ENCODE measurements at regions not wholly inside any gene's neighbourhood (a gene's known extent, or its start where the extent isn't known, plus 50 kb on each side); places are given as distances from the start of the nearest gene placed in this dataset.

DNA sequence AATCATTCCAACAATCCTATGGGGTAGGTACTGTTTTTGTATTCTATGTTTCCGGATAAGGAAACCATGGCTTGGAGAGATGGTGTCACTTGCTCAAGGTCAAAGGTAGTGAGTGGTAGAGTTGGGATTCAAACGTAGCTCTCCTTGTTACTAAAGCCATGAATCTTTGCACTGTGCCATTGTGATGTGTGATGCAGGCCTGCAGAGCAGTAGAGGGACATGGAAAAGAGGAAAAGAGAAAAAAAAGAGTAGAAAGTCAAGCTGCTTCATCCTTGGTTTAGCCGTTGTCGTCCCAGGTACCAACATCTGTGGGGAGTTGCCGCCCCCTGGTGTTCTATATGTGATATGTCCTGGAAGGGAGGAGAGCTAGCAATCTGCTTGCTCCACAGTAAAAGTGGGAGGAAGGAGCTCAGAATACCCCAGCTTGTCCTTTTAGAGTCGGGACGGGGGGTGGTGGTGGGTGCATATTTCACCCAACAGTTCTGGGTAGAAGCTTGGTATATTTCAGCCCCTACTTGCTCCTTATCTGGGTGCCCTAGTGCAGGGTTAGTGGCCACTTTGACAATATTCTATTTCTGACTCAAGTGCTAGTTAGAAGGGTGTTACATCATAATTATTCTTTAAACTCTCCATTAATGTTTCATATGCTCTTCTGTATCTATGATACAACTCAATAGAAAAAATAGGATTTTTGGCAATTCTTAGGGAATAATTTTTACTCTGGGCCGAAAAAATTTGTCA is 98.4 kb downstream of the EBNA1BP2 start:
- peaks cover 9% of the 10 kb centered on the region for H3K4me1 ChIP-seq (ENCODE audit: insufficient read depth, low read length)
- H3K9me3 ChIP-seq (ENCODE audit: low read length) = no peaks in the 10 kb centered on the region
- H3K36me3 ChIP-seq (ENCODE audit: insufficient read depth, low read length) = no peaks in the 10 kb centered on the region
- H2AFZ ChIP-seq (ENCODE audit: low read depth, low read length) = no peak overlapping the region
- H3K27me3 ChIP-seq (ENCODE audit: insufficient read depth, low read length) = no peaks in the 10 kb centered on the region
- no peak overlapping the region for H3K4me3 ChIP-seq (ENCODE audit: low read length)

DNA sequence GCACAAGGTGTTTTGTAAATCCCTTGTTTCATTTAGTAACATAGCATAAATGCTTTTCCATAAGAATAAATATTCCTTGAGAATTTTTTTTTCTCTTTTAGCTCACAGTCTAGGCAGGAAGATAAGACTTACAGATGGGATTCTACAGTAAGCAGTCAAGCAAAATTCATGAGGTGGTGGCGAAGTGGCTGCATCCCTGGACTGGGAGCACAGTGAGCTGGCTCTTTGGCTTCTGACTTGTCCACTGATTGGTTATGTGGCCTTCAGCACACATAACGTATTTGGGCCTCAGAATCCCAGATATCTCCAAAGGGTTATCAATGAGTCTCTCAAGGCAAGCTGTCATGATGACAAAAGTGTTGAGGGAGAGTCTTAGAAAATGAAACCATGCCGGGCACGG is 99.8 kb downstream of the EBNA1BP2 start:
- no peaks in the 10 kb centered on the region for H3K27me3 ChIP-seq (ENCODE audit: insufficient read depth, low read length)
- no peak overlapping the region for H2AFZ ChIP-seq (ENCODE audit: low read depth, low read length)
- no peaks in the 10 kb centered on the region for H3K36me3 ChIP-seq (ENCODE audit: insufficient read depth, low read length)
- H3K4me1 ChIP-seq (ENCODE audit: insufficient read depth, low read length) = peaks cover 9% of the 10 kb centered on the region
- H3K4me3 ChIP-seq (ENCODE audit: low read length) = no peak overlapping the region
- H3K9me3 ChIP-seq (ENCODE audit: low read length) = peaks cover 3% of the 10 kb centered on the region

- Histone ChIP-seq H3K4me3 (ENCODE audit: low read length) (no peak overlapping the region), H3K9me3 (ENCODE audit: low read length) (peaks cover 5% of the 10 kb centered on the region), H2AFZ (ENCODE audit: low read depth, low read length) (no peak overlapping the region), H3K36me3 (ENCODE audit: insufficient read depth, low read length) (no peaks in the 10 kb centered on the region), H3K27me3 (ENCODE audit: insufficient read depth, low read length) (no peaks in the 10 kb centered on the region), H3K4me1 (ENCODE audit: insufficient read depth, low read length) (peaks cover 9% of the 10 kb centered on the region)
Measured at GRCh38 chr1:43071241-43071640, 100.8 kb downstream of the EBNA1BP2 start.

DNA sequence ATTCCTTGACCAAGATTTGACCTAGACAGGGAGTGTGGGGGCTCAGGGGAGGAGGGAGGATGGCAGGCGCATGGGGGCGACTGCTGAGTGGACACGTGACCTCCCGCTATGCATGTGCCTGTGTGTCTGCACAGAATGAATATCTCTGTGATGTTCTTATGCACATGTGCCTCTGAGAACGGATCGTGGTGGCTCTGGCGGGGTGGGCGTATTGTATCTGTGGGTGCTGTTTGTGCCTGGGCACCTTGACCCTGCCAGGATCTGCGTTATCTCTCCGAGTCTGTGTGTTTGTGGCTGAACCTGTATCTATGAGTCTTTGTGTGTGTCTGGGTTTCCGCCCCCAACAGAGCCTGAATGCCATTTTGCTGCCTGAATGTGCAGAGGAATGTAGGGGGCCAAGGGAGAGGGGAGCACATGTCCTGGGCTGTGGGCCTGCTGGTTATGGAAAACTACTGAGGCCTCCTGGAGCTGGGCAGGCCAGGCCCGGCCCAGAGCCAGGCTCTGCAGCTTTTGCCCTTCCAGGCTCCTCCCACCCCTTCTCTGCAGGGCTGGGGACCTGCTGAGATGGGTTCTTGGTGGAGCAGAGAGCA is 102.5 kb downstream of the EBNA1BP2 start:
- H3K9me3 ChIP-seq (ENCODE audit: low read length) = peaks cover 5% of the 10 kb centered on the region
- H3K36me3 ChIP-seq (ENCODE audit: insufficient read depth, low read length) = no peaks in the 10 kb centered on the region
- no peak overlapping the region for H3K4me3 ChIP-seq (ENCODE audit: low read length)
- peaks cover 9% of the 10 kb centered on the region for H3K4me1 ChIP-seq (ENCODE audit: insufficient read depth, low read length)
- H3K27me3 ChIP-seq (ENCODE audit: insufficient read depth, low read length) = no peaks in the 10 kb centered on the region
- no peak overlapping the region for H2AFZ ChIP-seq (ENCODE audit: low read depth, low read length)

DNA sequence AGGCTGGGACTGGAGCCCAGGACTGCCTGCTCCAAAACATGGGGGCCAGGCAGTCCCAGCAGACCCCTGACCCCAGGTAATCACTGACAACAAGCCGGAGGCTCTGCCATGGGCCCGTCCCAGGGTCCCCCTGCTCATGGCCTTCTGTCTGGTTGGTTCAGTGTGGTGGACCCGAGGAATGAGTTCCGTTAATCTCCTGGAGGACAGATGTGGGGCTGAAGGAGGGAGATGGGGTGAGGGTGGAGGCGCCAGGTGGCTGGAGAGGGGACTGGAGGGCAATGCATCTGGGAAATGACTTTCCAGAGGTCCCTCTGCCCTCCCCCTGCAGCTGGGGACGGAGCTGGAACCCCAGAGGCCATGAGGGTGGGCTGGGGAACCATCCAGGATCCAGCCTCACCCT is 103.2 kb downstream of the EBNA1BP2 start:
- Histone ChIP-seq H3K36me3 (ENCODE audit: insufficient read depth, low read length) (no peaks in the 10 kb centered on the region), H3K4me3 (ENCODE audit: low read length) (no peak overlapping the region), H2AFZ (ENCODE audit: low read depth, low read length) (no peak overlapping the region), H3K27me3 (ENCODE audit: insufficient read depth, low read length) (no peaks in the 10 kb centered on the region), H3K4me1 (ENCODE audit: insufficient read depth, low read length) (peaks cover 10% of the 10 kb centered on the region), H3K9me3 (ENCODE audit: low read length) (peaks cover 5% of the 10 kb centered on the region)

- Histone ChIP-seq H3K27me3 (ENCODE audit: insufficient read depth, low read length) (no peaks in the 10 kb centered on the region), H3K4me1 (ENCODE audit: insufficient read depth, low read length) (peaks cover 17% of the 10 kb centered on the region), H2AFZ (ENCODE audit: low read depth, low read length) (no peak overlapping the region), H3K9me3 (ENCODE audit: low read length) (peaks cover 5% of the 10 kb centered on the region), H3K36me3 (ENCODE audit: insufficient read depth, low read length) (no peaks in the 10 kb centered on the region), H3K4me3 (ENCODE audit: low read length) (no peak overlapping the region)
Measured at GRCh38 chr1:43067977-43068751, 103.9 kb downstream of the EBNA1BP2 start.

DNA sequence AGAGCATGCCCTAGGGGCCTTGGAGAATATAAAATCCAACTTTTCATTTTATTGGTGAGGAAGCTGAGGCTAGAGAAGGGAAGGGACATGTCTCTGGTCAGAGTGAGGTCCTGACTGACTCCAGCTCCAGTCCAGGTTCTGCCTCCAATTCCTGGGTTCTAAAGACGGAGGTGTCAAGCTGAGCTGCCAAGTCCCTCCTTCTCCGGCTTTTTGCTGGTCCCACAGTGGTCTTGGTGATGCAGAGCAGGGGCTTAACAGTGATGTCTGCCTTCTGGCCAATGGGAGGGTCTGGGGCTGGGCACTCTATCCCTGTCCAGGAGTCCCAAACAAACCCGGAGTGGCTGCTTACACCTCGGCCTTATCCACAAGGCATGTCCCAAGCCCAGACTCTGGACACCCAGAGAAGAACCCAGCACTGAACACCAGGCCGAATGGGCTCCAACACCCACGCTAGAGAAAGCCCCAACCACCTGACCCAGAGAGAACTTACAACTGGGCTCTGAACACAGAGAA is 104.8 kb downstream of the EBNA1BP2 start:
- Histone ChIP-seq H3K4me1 (ENCODE audit: insufficient read depth, low read length) (peaks cover 20% of the 10 kb centered on the region), H2AFZ (ENCODE audit: low read depth, low read length) (no peak overlapping the region), H3K36me3 (ENCODE audit: insufficient read depth, low read length) (no peaks in the 10 kb centered on the region), H3K27me3 (ENCODE audit: insufficient read depth, low read length) (no peaks in the 10 kb centered on the region), H3K4me3 (ENCODE audit: low read length) (no peak overlapping the region), H3K9me3 (ENCODE audit: low read length) (peaks cover 5% of the 10 kb centered on the region)

DNA sequence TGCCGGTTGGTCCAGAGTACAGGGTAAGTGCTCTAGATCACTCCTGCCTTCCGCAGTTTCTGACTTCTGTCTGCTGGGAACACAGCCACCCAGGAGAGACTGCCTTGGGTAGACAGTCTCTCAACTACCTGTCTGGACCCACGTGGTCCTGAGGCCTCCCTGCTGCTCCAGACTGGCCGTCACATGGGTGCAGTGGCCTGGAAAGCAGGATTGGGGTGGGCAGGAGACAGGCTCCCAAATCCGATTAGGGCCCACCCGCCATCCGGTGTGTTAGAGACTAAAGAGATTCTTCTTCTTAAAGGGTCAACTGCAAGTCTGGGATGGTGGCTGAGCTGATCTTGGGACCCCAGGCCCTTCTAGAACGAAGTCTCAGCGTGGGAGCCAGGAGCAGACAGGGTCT is 105.5 kb downstream of the EBNA1BP2 start:
- Histone ChIP-seq H3K27me3 (ENCODE audit: insufficient read depth, low read length) (no peaks in the 10 kb centered on the region), H3K36me3 (ENCODE audit: insufficient read depth, low read length) (no peaks in the 10 kb centered on the region), H2AFZ (ENCODE audit: low read depth, low read length) (no peak overlapping the region), H3K4me3 (ENCODE audit: low read length) (no peak overlapping the region), H3K4me1 (ENCODE audit: insufficient read depth, low read length) (peaks cover 20% of the 10 kb centered on the region), H3K9me3 (ENCODE audit: low read length) (peaks cover 5% of the 10 kb centered on the region)

DNA sequence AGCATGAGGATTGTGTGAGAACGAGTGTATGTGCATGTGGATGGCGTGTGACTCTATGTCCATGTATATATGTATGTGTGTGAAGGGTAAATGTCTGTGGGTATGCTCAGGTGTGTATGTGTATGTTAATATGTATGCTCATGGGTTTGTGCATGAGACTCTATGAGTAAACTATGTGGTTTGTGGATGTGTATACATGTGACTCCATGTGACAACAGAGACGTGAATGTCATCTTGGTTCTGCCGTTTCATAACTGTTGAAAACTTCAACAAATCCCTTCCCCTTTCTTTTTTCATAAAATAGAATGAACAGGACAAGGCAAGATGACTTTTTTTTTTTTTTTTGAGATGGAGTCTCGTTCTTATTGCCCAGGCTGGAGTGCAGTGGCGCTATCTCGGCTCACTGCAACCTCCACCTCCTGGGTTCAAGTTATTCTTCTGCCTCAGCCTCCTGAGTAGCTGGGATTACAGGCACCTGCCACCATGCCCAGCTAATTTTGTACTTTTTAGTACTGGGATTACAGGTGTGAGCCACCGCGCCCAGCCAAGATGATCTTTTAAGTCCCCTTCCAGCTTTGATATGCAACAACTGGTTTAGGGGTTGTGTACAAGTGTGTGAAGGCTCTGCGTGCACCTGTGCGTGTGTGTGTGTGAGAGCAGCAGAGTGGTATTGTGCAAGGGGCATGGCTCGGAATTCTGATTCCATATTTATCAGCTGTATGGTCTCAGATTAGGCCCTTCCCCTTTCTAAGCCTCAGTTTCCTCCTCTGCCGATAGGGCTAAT is 106.3 kb downstream of the EBNA1BP2 start:
- H3K27me3 ChIP-seq (ENCODE audit: insufficient read depth, low read length) = no peaks in the 10 kb centered on the region
- H3K4me3 ChIP-seq (ENCODE audit: low read length) = no peak overlapping the region
- peaks cover 5% of the 10 kb centered on the region for H3K9me3 ChIP-seq (ENCODE audit: low read length)
- peaks cover 20% of the 10 kb centered on the region for H3K4me1 ChIP-seq (ENCODE audit: insufficient read depth, low read length)
- H2AFZ ChIP-seq (ENCODE audit: low read depth, low read length) = no peak overlapping the region
- H3K36me3 ChIP-seq (ENCODE audit: insufficient read depth, low read length) = no peaks in the 10 kb centered on the region

DNA sequence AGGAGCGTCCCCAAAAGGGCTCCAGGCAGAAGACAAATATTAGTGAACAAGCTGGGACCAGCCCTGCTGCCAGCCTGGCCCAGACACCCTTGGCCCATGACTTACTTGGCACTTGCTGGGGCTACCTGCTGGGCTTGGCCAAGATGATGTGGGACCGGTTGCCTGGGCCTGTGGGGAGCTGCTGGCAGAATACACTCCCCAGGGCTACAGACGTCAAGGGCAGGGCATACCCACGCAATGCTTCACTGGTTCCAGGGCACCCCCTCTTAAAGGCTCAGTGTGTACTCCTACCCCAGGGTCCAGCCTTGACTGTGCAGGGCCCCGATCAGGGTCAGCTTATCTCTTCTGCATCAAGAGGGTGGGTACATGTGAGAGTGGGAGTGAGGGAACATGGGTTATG is 106.5 kb upstream of the SLC2A1 start:
- Histone ChIP-seq H3K27me3 (ENCODE audit: insufficient read depth, low read length) (no peaks in the 10 kb centered on the region), H3K36me3 (ENCODE audit: insufficient read depth, low read length) (no peaks in the 10 kb centered on the region), H3K4me1 (ENCODE audit: insufficient read depth, low read length) (peaks cover 20% of the 10 kb centered on the region), H3K4me3 (ENCODE audit: low read length) (no peak overlapping the region), H3K9me3 (ENCODE audit: low read length) (peaks cover 5% of the 10 kb centered on the region), H2AFZ (ENCODE audit: low read depth, low read length) (no peak overlapping the region)

DNA sequence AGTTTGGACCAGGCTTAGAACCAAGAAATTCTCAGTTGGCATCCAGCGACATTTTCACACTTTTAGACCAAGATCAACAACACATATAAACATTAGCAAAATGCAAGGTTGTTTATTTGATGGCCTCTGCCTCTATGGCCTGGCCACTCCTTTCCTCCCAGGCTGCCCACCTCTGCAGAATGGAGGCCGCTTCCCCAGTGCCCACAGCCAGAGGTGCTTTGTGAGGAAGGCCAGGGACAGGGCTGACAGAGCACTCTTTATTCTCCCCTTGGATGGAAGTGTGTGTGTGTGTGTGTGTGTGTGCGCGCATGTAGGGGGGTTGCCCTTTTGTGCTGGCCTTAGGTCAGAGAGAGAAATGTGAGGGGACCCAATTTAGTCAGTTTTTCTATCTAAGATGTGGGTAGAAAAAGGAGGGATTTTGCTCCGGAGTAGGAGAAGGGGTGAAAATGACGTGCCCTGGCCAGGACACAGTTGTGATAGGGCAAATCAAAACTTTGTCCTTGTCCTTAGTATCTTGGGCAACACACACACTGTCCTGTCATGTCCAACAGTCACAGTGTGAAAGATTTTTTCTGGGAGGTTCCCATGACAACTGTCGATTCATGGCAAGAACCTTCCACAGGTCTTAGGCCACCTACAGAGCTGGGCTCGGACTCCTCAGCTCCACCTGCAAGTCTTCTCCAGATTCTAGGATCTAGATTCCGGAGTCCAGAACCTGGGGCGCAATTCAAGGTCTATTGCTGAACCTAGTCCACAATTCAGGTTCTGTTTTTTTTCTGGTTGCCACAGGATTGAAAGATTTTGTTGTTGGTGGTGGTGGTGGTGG is 104.9 kb upstream of the SLC2A1 start:
- peaks cover 5% of the 10 kb centered on the region for H3K9me3 ChIP-seq (ENCODE audit: low read length)
- no peak overlapping the region for H2AFZ ChIP-seq (ENCODE audit: low read depth, low read length)
- peaks cover 11% of the 10 kb centered on the region for H3K4me1 ChIP-seq (ENCODE audit: insufficient read depth, low read length)
- no peaks in the 10 kb centered on the region for H3K27me3 ChIP-seq (ENCODE audit: insufficient read depth, low read length)
- no peak overlapping the region for H3K4me3 ChIP-seq (ENCODE audit: low read length)
- H3K36me3 ChIP-seq (ENCODE audit: insufficient read depth, low read length) = no peaks in the 10 kb centered on the region

GRCh38 chr1:43062527-43063095 is 103.9 kb upstream of the SLC2A1 start:
- Histone ChIP-seq H3K4me1 (ENCODE audit: insufficient read depth, low read length) (peaks cover 11% of the 10 kb centered on the region), H3K27me3 (ENCODE audit: insufficient read depth, low read length) (no peaks in the 10 kb centered on the region), H3K4me3 (ENCODE audit: low read length) (no peak overlapping the region), H3K9me3 (ENCODE audit: low read length) (peaks cover 2% of the 10 kb centered on the region), H3K36me3 (ENCODE audit: insufficient read depth, low read length) (no peaks in the 10 kb centered on the region), H2AFZ (ENCODE audit: low read depth, low read length) (no peak overlapping the region)
